ENCODE measurements at regions not wholly inside any gene's neighbourhood (a gene's known extent, or its start where the extent isn't known, plus 50 kb on each side); places are given as distances from the start of the nearest gene placed in this dataset.

GRCh38 chr16:49051576-49051975 lies 230.1 kb downstream of the CBLN1 start:
- DNase-seq (ENCODE audit: low spot score): no peak
- intact Hi-C loops (cut with DNase I): no loop called here

- intact Hi-C loops (cut with DNase I): no loop called here
- no peak for DNase-seq (ENCODE audit: low spot score)
These were observed 231.0 kb downstream of the CBLN1 start for GRCh38 chr16:49050607-49051006.

- DNase-seq (ENCODE audit: low spot score): no peak
- intact Hi-C loops (cut with DNase I): no loop called here
These were observed 232.0 kb downstream of the CBLN1 start for GRCh38 chr16:49049644-49050043.

- no peak for DNase-seq (ENCODE audit: low spot score)
- intact Hi-C loops (cut with DNase I): no loop called here
These were observed 232.4 kb downstream of the CBLN1 start for GRCh38 chr16:49049191-49049590.

GRCh38 chr16:49048557-49048956 lies 233.1 kb downstream of the CBLN1 start:
- DNase-seq (ENCODE audit: low spot score): no peak
- intact Hi-C loops (cut with DNase I): no loop called here

DNA sequence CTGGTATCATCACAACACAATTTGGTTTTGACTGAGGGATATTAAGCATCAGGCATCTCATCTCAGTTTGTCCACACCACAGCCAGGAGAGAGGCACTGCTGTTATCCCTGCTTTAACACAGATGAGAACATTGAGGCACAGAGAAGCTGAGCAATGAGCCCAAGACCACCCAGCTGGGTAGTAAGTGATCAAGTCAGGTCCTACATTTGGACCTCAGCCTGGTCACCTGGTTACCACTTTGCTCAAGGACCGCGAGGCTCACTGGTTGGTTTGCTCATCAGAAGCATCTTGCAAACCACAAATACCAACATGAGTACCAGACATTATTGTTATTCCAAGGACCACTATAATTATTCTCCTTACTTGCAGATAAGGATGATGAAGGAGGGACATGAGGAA lies 245.5 kb downstream of the CBLN1 start:
- intact Hi-C loops (cut with DNase I): loop anchor here in 1 of 2 donors (5.0 kb wide), 1 partner anchor 389 kb away; no protein-coding TSS in a partner anchor
- DNase-seq (ENCODE audit: low spot score): no peak

DNA sequence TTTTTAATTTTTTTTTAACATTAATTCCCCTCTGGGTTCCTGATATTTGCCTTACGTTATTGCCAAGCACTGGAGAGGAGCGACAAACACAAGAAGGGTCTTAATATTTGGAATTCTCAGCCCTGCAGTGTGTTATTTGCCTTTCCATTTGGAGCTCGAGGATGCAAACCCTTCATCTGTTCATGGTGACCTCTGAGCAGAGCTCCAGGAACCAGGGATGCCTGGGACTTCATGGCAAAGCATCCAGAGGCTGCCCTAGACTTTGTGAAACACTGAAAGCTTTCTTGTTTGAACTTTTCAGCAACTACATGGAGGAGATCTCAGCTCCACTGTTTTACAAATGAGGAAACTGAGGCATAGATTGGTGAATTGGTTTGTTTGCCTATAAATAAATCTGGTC lies 254.2 kb downstream of the CBLN1 start:
- intact Hi-C loops (cut with DNase I): no loop called here
- DNase-seq (ENCODE audit: low spot score): no peak

GRCh38 chr16:49026566-49027181 lies 255.0 kb downstream of the CBLN1 start:
- no peak for DNase-seq (ENCODE audit: low spot score)
- intact Hi-C loops (cut with DNase I): no loop called here

GRCh38 chr16:49024896-49025295 lies 256.7 kb downstream of the CBLN1 start:
- intact Hi-C loops (cut with DNase I): no loop called here
- DNase-seq (ENCODE audit: low spot score): no peak

- DNase-seq (ENCODE audit: low spot score): no peak
- intact Hi-C loops (cut with DNase I): no loop called here
These were observed 257.6 kb downstream of the CBLN1 start for GRCh38 chr16:49024016-49024415.

DNA sequence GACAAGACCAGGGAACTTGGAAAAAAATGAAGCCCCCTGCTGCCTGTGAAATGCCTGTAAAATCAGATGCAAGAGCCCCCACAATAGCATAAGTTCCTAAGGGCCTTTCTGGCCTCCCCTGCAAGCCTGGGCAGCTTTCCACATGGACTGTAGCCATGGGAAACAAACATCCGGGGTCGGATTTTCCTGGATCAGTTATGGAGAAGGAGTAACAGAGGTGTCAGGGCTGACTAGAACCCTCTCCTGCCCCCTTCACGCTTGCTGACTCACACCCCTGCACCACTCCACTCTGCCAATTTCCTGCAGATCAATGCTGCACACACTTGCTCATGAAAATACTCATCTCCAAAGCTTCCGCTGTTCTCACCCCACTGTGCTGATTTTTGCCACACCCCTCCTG lies 258.6 kb downstream of the CBLN1 start:
- DNase-seq (ENCODE audit: low spot score): no peak
- intact Hi-C loops (cut with DNase I): no loop called here

- intact Hi-C loops (cut with DNase I): no loop called here
- no peak for DNase-seq (ENCODE audit: low spot score)
These were observed 259.2 kb downstream of the CBLN1 start for GRCh38 chr16:49022351-49022963.

DNA sequence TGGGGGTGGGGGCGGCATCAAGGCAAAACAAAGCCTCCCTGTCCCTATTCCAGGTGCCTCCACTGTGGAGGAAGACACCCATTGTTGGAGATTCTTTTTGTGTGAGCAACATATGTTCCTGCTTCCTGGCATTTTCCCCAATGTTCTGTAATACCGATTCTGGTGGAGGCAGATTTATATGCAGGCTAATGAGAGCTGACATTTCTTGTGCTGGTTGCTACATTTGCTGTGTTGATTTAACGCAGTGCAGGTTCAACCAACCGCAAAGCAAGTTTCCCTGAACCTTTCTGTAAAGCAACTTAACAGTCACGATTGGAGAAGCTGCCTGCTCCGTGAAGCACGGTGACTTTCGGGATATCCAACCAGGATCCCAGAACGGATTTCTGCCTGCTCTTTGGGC lies 260.5 kb downstream of the CBLN1 start:
- DNase-seq (ENCODE audit: low spot score): no peak
- intact Hi-C loops (cut with DNase I): no loop called here

DNA sequence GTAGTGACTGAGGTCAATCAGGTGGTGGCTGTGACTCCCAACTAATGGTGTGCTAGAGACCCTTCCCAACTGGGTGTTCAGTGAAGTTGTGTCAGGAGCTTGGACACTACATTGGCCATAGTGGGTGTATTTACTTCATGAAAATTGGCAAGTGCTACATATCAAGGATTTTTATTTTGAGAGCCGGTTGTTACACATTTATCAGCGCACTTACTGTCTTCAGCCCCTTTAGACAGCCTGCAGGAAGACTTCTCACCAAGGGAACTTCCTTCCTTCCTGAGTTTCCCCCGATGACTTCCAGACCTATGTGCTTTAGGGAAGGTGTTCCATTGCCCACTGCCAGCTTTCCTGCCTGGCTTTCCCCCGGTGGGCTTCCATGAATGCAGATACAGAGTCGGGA lies 261.2 kb downstream of the CBLN1 start:
- intact Hi-C loops (cut with DNase I): no loop called here
- DNase-seq (ENCODE audit: low spot score): no peak

- DNase-seq (ENCODE audit: low spot score): no peak
- intact Hi-C loops (cut with DNase I): no loop called here
These were observed 261.8 kb downstream of the CBLN1 start for GRCh38 chr16:49019831-49020230.

GRCh38 chr16:49019081-49019633 lies 262.5 kb downstream of the CBLN1 start:
- intact Hi-C loops (cut with DNase I): no loop called here
- DNase-seq (ENCODE audit: low spot score): no peak

- intact Hi-C loops (cut with DNase I): no loop called here
These were observed 263.2 kb downstream of the CBLN1 start for GRCh38 chr16:49018259-49018931.

GRCh38 chr16:49017501-49017900 lies 264.1 kb downstream of the CBLN1 start:
- DNase-seq (ENCODE audit: low spot score): no peak
- intact Hi-C loops (cut with DNase I): no loop called here

More at GRCh38 chr16:49018259-49018931, 263.2 kb downstream of the CBLN1 start:
- no peak for DNase-seq (ENCODE audit: low spot score)

- DNase-seq (ENCODE audit: low spot score): no peak
- intact Hi-C loops (cut with DNase I): no loop called here
These were observed 265.2 kb downstream of the CBLN1 start for GRCh38 chr16:49016461-49016860.

- intact Hi-C loops (cut with DNase I): no loop called here
- no peak for DNase-seq (ENCODE audit: low spot score)
These were observed 266.4 kb downstream of the CBLN1 start for GRCh38 chr16:49015225-49015592.

Measured in posterior vena cava (tissue), 2 donors.